ENCODE measurements at regions not wholly inside any gene's neighbourhood (a gene's known extent, or its start where the extent isn't known, plus 50 kb on each side); places are given as distances from the start of the nearest gene placed in this dataset.
"Not testable (repeated sequence)": the region's sequence is repeated elsewhere in the genome, so short reads cannot be mapped to it uniquely, and the experiment has no call there.

DNA sequence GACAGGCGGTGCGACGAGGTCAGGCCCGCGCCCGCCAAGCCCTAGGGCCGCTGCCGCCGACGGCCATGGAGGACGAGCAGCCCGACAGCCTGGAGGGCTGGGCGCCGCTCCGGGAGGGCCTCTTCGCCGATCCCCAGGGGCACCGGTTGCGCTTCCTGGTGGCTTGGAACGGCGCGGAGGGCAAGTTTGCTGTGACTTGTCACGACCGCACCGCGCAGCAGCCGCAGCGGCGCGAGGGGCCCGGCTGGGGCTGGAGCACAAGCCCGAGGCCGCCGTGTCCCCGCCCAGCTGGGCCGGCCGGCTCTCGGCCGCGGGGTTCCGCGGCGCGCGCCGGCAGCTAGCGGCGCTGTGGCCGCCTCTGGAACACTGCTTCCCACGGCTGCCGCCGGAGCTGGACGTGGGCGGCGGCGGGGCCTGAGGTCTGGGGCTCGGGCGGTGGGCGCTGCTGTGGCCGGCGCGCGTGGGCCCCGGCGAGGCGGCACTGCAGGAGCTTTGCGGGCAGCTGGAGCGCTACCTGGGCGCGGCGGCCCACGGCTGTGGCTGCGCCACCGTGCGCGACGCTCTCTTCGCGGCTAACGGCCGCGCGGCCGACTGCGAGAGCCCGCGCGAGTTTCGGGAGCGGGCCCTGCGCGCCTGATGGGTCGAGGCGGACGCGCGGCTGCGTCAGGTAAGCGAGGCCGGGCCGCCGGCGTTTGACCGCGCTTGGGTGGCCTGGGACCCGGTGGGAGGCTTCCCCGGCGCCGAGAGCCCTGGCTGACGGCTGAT, 122.0 kb upstream of the NIPA1 start:
- not testable (repeated sequence) for DNase-seq (ENCODE audit: low read depth, low spot score); H3K4me3 ChIP-seq (ENCODE audit: low read length)

DNA sequence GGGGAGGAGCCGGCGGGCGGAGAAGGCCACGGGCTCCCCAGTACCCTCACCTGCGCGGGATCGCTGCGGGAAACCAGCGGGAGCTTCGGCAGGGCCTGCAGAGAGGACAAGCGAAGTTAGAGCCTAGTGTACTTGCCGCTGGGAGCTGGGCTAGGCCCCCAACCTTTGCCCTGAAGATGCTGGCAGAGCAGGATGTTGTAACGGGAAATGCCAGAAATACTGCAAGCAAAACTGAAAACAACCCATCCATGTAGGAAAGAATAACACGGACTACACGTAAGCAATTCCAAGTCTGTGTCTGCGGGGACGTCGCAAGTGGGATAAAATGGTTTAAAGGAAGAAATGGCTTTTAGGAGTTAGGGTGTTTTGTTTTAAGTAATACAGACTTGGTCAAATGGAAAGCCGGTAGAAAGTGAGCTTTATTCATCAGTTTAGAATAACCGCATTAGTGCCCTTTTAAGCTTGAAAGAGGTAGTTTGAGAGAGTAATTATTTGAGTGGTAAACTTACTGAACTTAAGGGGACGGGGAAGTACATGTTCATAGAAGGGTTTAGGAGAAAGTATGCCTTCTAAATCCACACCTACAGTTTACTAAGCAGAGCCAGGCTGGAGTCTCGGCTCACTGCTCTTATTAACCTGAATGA, 121.3 kb upstream of the NIPA1 start:
- H3K4me3 ChIP-seq (ENCODE audit: low read length); DNase-seq (ENCODE audit: low read depth, low spot score): not testable (repeated sequence)

DNA sequence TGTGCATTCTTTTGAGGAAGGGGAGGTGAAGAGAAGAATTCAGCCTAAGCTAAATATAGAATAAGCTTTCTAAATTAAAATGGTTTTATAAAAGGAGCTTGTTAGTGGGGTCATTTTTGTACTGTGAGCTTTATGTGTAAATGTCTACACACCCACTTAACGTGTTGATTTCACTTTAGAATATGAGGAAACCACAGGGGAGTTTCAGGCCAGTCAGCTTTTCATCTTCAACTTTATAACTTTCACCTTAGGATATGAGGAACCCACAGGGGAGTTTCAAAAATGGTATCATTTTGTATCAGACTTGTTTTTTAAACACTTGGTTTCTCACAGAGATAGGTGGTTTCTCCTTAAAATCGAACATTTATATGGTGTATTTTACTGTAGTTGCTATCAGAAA, 120.7 kb upstream of the NIPA1 start:
- not testable (repeated sequence) for DNase-seq (ENCODE audit: low read depth, low spot score); H3K4me3 ChIP-seq (ENCODE audit: low read length)

DNA sequence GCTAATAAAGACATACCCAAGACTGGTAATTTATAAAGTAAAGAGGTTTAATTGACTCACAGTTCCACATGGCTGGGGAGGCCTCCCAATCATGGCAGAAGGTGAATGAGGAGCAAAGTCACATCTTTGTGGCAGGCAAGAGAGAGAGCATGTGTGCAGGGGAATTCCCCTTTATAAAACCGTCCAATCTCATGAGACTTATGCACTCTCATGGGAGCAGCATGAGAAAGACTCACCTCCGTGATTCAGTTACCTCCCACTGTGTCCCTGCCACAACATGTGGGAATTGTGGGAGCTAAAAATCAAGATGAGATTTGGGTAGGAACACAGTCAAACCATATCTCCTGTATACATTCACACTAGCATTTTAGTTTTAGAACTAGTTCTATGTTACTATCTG, 101.7 kb upstream of the NIPA1 start:
- not testable (repeated sequence) for DNase-seq (ENCODE audit: low read depth, low spot score); H3K4me3 ChIP-seq (ENCODE audit: low read length)

- not testable (repeated sequence) for DNase-seq (ENCODE audit: low read depth, low spot score); H3K4me3 ChIP-seq (ENCODE audit: low read length)
These were observed 86.6 kb upstream of the NIPA1 start for GRCh38 chr15:22699881-22700280.

DNA sequence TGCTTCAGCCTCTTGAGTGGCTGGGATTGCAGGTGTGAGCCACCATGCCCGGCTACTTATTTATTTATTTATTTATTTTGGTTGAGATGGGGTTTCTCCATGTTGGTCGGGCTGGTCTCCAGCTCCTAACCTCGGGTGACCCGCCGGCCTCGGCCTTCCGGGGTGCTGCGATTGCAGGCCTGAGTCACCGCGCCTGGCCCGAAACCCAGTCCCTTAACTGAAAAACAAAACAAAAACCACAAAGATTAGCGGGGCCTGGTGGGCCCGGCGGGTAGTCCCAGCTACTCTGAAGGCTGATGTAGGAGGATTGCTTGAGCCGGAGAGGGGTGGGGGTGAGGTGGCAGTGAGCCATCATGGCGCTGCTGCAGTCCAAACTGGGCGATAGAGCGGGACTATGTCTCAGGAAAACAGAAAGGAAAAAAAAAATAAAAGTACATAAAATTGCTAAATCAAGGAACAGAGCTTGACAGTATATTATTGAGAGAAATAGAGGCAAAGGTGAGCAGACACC, 75.6 kb upstream of the NIPA1 start:
- H3K4me3 ChIP-seq (ENCODE audit: low read length); DNase-seq (ENCODE audit: low read depth, low spot score): not testable (repeated sequence)

GRCh38 chr15:22713933-22714332, 72.5 kb upstream of the NIPA1 start:
- DNase-seq (ENCODE audit: low read depth, low spot score); H3K4me3 ChIP-seq (ENCODE audit: low read length): not testable (repeated sequence)

GRCh38 chr15:22714358-22715132, 71.9 kb upstream of the NIPA1 start:
- DNase-seq (ENCODE audit: low read depth, low spot score); H3K4me3 ChIP-seq (ENCODE audit: low read length): not testable (repeated sequence)

GRCh38 chr15:22715133-22715845, 71.2 kb upstream of the NIPA1 start:
- not testable (repeated sequence) for DNase-seq (ENCODE audit: low read depth, low spot score); H3K4me3 ChIP-seq (ENCODE audit: low read length)

DNA sequence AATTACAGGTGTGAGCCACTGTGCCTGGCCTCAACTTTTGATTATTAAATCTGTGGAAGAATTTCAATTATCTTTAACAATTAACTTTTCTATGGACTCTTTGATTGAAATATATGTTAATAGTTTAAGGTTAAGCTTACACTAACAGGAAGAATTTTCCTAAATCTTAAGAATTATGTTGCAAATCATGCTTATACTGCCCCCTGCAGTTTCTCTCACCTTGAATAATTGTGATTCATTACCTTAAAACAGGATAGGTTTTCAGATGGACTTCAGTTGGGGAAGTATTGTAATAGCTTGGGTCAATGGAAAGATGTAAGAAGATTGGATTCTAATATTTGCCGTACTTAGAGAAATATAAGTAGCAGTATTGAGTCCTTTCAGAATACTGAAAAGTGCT, 66.5 kb upstream of the NIPA1 start:
- DNase-seq (ENCODE audit: low read depth, low spot score); H3K4me3 ChIP-seq (ENCODE audit: low read length): not testable (repeated sequence)

- DNase-seq (ENCODE audit: low read depth, low spot score); H3K4me3 ChIP-seq (ENCODE audit: low read length): not testable (repeated sequence)
These were observed 60.3 kb upstream of the NIPA1 start for GRCh38 chr15:22726104-22726503.

- H3K4me3 ChIP-seq (ENCODE audit: low read length); DNase-seq (ENCODE audit: low read depth, low spot score): not testable (repeated sequence)
These were observed 51.4 kb upstream of the NIPA1 start for GRCh38 chr15:22735067-22735466.

- DNase-seq (ENCODE audit: low read depth, low spot score), result no peak
- no peak overlapping the region for H3K4me3 ChIP-seq (ENCODE audit: low read length)
These were observed 50.7 kb upstream of the NIPA1 start for GRCh38 chr15:22735781-22736180.

DNA sequence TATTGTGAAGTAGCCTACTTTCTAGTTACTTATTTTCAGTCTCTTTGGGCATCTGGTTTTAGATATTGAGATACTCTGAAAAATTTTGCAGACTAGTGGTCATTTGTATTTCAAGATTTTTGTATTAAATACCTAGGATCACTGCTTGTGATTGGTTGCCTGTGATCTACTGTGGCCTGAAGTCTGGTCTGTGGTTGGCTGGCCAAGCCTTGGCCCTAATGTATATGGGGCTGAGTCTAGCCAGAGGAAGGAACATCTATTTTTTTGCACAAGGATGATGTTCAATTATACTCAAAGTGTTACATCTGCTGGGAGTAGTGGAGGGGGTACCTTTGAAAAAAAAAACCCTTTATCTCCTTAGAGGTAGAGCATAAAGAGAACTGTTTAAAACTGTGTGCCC, 50.2 kb upstream of the NIPA1 start:
- not testable (repeated sequence) for H3K4me3 ChIP-seq (ENCODE audit: low read length); DNase-seq (ENCODE audit: low read depth, low spot score)

All from Jurkat, Clone E6-1 (cell line).